ENCODE measurements at regions not wholly inside any gene's neighbourhood (a gene's known extent, or its start where the extent isn't known, plus 50 kb on each side); places are given as distances from the start of the nearest gene placed in this dataset.

- no peak overlapping the region for H3K4me2 ChIP-seq
Measured at GRCh38 chr12:84150201-84150600, 762.4 kb downstream of the SLC6A15 start.

More at GRCh38 chr12:84150201-84150600, 762.4 kb downstream of the SLC6A15 start:
- TF ChIP-seq ATOH8 (CRISPR knock-in tag; IDR thresholded peaks at IDR 0.05; ENCODE audit: low read depth) (no peak), PBX3 (IDR thresholded peaks at IDR 0.05) (no peak), SREBF2 (IDR thresholded peaks at IDR 0.05) (no peak), CBX8 (IDR thresholded peaks at IDR 0.05) (no peak), RNF2 (IDR thresholded peaks at IDR 0.05; ENCODE audit: borderline replicate concordance, low read depth) (no peak), HOXB13 (CRISPR knock-in tag; IDR thresholded peaks at IDR 0.05; ENCODE audit: low read depth) (no peak), REST (IDR thresholded peaks at IDR 0.05) (no peak), MAX (IDR thresholded peaks at IDR 0.05) (no peak), CTCF (IDR thresholded peaks at IDR 0.05) (no peak), HMGXB4 (CRISPR knock-in tag; IDR thresholded peaks at IDR 0.05; ENCODE audit: borderline replicate concordance) (no peak), EP300 (IDR thresholded peaks at IDR 0.05) (no peak), BCL3 (IDR thresholded peaks at IDR 0.05) (no peak), HES2 (IDR thresholded peaks at IDR 0.05) (no peak), ELK1 (IDR thresholded peaks at IDR 0.05; ENCODE audit: low read depth, low read length) (no peak), FOSB (CRISPR knock-in tag; IDR thresholded peaks at IDR 0.05) (no peak), USF2 (IDR thresholded peaks at IDR 0.05) (no peak), POLR2AphosphoS2 (conservative IDR thresholded peaks at IDR 0.05; ENCODE audit: low read length) (no peak)
- ChIA-PET POLR2A (no interaction called here), CTCF (interaction anchor here (0.6 to 0.7 kb wide), 2 partner anchors 36 to 760 kb away, joined by 3 read pairs; no protein-coding TSS in a partner anchor)
- ATAC-seq, result no peak
- Histone ChIP-seq H3K4me3 (no peak overlapping the region), H3K4me1 (no peaks in the 10 kb centered on the region), H3K27ac (no peak overlapping the region), H3K9me3 (0 out of 3 replicates have a peak, but pooled peaks cover 7% of the 10 kb centered on the region)
- no peak for DNase-seq (ENCODE audit: low read depth in 1 of 2, low spot score in 1 of 2)
- FAIRE-seq, result no peak
- 37% methylated on average over 3 of the region's 3 CpGs for WGBS (ENCODE audit: missing lambda C conversion rate)

Data from A549 (cell line).